HG03196 (cell line): ENCODE measurements at regions not wholly inside any gene's neighbourhood (a gene's known extent, or its start where the extent isn't known, plus 50 kb on each side); places are given as distances from the start of the nearest gene placed in this dataset.
"Not testable (repeated sequence)": the region's sequence is repeated elsewhere in the genome, so short reads cannot be mapped to it uniquely, and the experiment has no call there.

Experiments
- ATAC-seq: cut with Tn5 transposase; IDR thresholded peaks from one replicate; pipeline ENCODE4 v1.9.1; 2021; ENCODE audit not compliant: unreplicated experiment

- ATAC-seq = not testable (repeated sequence)
Measured at GRCh38 chr1:143702739-143703138, 269.0 kb downstream of the FAM72C start.

- no peak for ATAC-seq
Measured at GRCh38 chr1:143699731-143700130, 272.1 kb downstream of the FAM72C start.

GRCh38 chr1:143699115-143699514 is 272.7 kb downstream of the FAM72C start:
- no peak for ATAC-seq

GRCh38 chr1:143698016-143698415 is 273.8 kb downstream of the FAM72C start:
- ATAC-seq = no peak

GRCh38 chr1:143694085-143694484 is 277.7 kb downstream of the FAM72C start:
- ATAC-seq = no peak

GRCh38 chr1:143691971-143692529 is 279.7 kb downstream of the FAM72C start:
- ATAC-seq = no peak

- ATAC-seq = no peak
Measured at GRCh38 chr1:143691400-143691891, 280.3 kb downstream of the FAM72C start.

GRCh38 chr1:143689781-143690180 is 282.0 kb downstream of the FAM72C start:
- no peak for ATAC-seq

GRCh38 chr1:143680304-143680703 is 291.5 kb downstream of the FAM72C start:
- ATAC-seq = no peak

- no peak for ATAC-seq
Measured at GRCh38 chr1:143672983-143673382, 298.8 kb downstream of the FAM72C start.

GRCh38 chr1:143667730-143668129 is 304.1 kb downstream of the FAM72C start:
- no peak for ATAC-seq

GRCh38 chr1:143666851-143667250 is 304.9 kb downstream of the FAM72C start:
- ATAC-seq = no peak

- no peak for ATAC-seq
Measured at GRCh38 chr1:143665606-143666005, 306.2 kb downstream of the FAM72C start.

GRCh38 chr1:143663056-143663455 is 308.7 kb downstream of the FAM72C start:
- ATAC-seq = not testable (repeated sequence)

- ATAC-seq = no peak
Measured at GRCh38 chr1:143661418-143662101, 310.2 kb downstream of the FAM72C start.

- no peak for ATAC-seq
Measured at GRCh38 chr1:143660354-143660941, 311.3 kb downstream of the FAM72C start.

- no peak for ATAC-seq
Measured at GRCh38 chr1:143653429-143653802, 318.4 kb downstream of the FAM72C start.

GRCh38 chr1:143652744-143653428 is 318.9 kb downstream of the FAM72C start:
- ATAC-seq = no peak

- ATAC-seq = no peak
Measured at GRCh38 chr1:143652187-143652586, 319.6 kb downstream of the FAM72C start.

GRCh38 chr1:143651350-143651992 is 320.3 kb downstream of the FAM72C start:
- ATAC-seq = no peak

- not testable (repeated sequence) for ATAC-seq
Measured at GRCh38 chr1:143644035-143644434, 327.8 kb downstream of the FAM72C start.
